ENCODE measurements at regions not wholly inside any gene's neighbourhood (a gene's known extent, or its start where the extent isn't known, plus 50 kb on each side); places are given as distances from the start of the nearest gene placed in this dataset.

DNA sequence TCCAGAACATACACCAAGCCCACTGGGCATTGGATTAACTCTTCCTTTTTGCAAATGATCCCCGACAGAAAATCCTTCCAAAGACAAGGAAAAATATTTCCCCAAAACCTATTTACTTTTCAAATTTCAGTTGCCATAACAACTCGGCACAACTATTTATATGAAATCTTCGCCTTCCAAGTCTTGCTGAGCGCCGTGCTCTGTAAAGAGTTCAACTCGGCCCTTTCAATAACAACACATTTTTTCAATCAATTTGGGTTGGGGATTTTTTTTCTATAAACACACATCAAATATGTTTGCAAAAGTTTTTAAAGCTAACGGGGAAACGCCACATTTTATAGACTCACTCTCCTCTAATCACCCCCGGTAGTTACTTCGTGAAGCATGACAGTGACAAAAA, 333.8 kb downstream of the MN1 start:
- TF ChIP-seq, protein P1, sequence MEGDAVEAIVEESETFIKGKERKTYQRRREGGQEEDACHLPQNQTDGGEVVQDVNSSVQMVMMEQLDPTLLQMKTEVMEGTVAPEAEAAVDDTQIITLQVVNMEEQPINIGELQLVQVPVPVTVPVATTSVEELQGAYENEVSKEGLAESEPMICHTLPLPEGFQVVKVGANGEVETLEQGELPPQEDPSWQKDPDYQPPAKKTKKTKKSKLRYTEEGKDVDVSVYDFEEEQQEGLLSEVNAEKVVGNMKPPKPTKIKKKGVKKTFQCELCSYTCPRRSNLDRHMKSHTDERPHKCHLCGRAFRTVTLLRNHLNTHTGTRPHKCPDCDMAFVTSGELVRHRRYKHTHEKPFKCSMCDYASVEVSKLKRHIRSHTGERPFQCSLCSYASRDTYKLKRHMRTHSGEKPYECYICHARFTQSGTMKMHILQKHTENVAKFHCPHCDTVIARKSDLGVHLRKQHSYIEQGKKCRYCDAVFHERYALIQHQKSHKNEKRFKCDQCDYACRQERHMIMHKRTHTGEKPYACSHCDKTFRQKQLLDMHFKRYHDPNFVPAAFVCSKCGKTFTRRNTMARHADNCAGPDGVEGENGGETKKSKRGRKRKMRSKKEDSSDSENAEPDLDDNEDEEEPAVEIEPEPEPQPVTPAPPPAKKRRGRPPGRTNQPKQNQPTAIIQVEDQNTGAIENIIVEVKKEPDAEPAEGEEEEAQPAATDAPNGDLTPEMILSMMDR (IDR thresholded peaks at IDR 0.05) = no peak
- TF ChIP-seq POLR2A (IDR thresholded peaks at IDR 0.05) = no peak
- no peak for TF ChIP-seq EP300 (IDR thresholded peaks at IDR 0.05)

All from suprapubic skin (tissue), 3 donors.